COLO668 (cell line): ENCODE measurements at regions not wholly inside any gene's neighbourhood (a gene's known extent, or its start where the extent isn't known, plus 50 kb on each side); places are given as distances from the start of the nearest gene placed in this dataset.
"Not testable (repeated sequence)": the region's sequence is repeated elsewhere in the genome, so short reads cannot be mapped to it uniquely, and the experiment has no call there.

Experiments used
- DNase-seq: peaks from one replicate; lab custom pipeline; 2025; ENCODE audit not compliant: unreplicated experiment; lab: John Stamatoyannopoulos, UW

- DNase-seq = no peak
Observed at GRCh38 chr5:118302786-118303185, 685.6 kb downstream of the DTWD2 start.

GRCh38 chr5:118301696-118302095, 686.7 kb downstream of the DTWD2 start:
- DNase-seq = no peak

GRCh38 chr5:118295045-118295444, 693.3 kb downstream of the DTWD2 start:
- no peak for DNase-seq

GRCh38 chr5:118293378-118293777, 695.0 kb downstream of the DTWD2 start:
- no peak for DNase-seq

- DNase-seq = no peak
Observed at GRCh38 chr5:118290204-118290603, 698.1 kb downstream of the DTWD2 start.

GRCh38 chr5:118284230-118284629, 704.1 kb downstream of the DTWD2 start:
- not testable (repeated sequence) for DNase-seq

- DNase-seq = not testable (repeated sequence)
Observed at GRCh38 chr5:118282480-118283038, 705.8 kb downstream of the DTWD2 start.

GRCh38 chr5:118279540-118280294, 708.6 kb downstream of the DTWD2 start:
- no peak for DNase-seq

- DNase-seq = no peak
Observed at GRCh38 chr5:118270526-118270925, 717.8 kb downstream of the DTWD2 start.

- no peak for DNase-seq
Observed at GRCh38 chr5:118258223-118258622, 730.1 kb downstream of the DTWD2 start.

GRCh38 chr5:118257066-118257465, 731.3 kb downstream of the DTWD2 start:
- no peak for DNase-seq

- DNase-seq = no peak
Observed at GRCh38 chr5:118253225-118254061, 734.9 kb downstream of the DTWD2 start.

- no peak for DNase-seq
Observed at GRCh38 chr5:118249386-118249785, 739.0 kb downstream of the DTWD2 start.

GRCh38 chr5:118247458-118247857, 740.9 kb downstream of the DTWD2 start:
- DNase-seq = no peak

- DNase-seq = no peak
Observed at GRCh38 chr5:118243613-118244012, 744.7 kb downstream of the DTWD2 start.

GRCh38 chr5:118243068-118243467, 745.3 kb downstream of the DTWD2 start:
- DNase-seq = no peak

- no peak for DNase-seq
Observed at GRCh38 chr5:118236108-118236849, 752.1 kb downstream of the DTWD2 start.

GRCh38 chr5:118233606-118234005, 754.7 kb downstream of the DTWD2 start:
- no peak for DNase-seq

- no peak for DNase-seq
Observed at GRCh38 chr5:118228489-118228888, 759.9 kb downstream of the DTWD2 start.

- DNase-seq = no peak
Observed at GRCh38 chr5:118224546-118224945, 763.8 kb downstream of the DTWD2 start.

GRCh38 chr5:118220556-118221195, 767.7 kb downstream of the DTWD2 start:
- no peak for DNase-seq
